SK-N-SH (cell line): ENCODE measurements at regions not wholly inside any gene's neighbourhood (a gene's known extent, or its start where the extent isn't known, plus 50 kb on each side); places are given as distances from the start of the nearest gene placed in this dataset.
"Not testable (repeated sequence)": the region's sequence is repeated elsewhere in the genome, so short reads cannot be mapped to it uniquely, and the experiment has no call there.

Experiments used
- CTCF ChIA-PET: fragments of 300-600, 350-600 bp; formaldehyde crosslinking; extraction: SDS; loops from one replicate; lab custom pipeline; 2021; lab: Yijun Ruan, JAX
- POLR2A ChIA-PET: fragments of 350-600 bp; sonication (Branson Sonifier 250); formaldehyde crosslinking; extraction: SDS; loops from one replicate; lab custom pipeline; 2020; ENCODE audit warnings: antibody characterized with exemption, inconsistent platforms; lab: Yijun Ruan, JAX
- DNase-seq: peaks from one replicate; pipeline ENCODE4 v3.0.0; 2012
- H2AFZ ChIP-seq: fragments of 200-600 bp; sonication (generic); 2 replicates; pipeline ENCODE4 v1.8.1; 2016; ENCODE audit warnings: antibody characterized with exemption, mild to moderate bottlenecking, low read depth
- H3F3A ChIP-seq: fragments of 200-600 bp; sonication (generic); replicated peaks from 2 replicates; pipeline ENCODE3; 2016; ENCODE audit warnings: antibody characterized with exemption, mild to moderate bottlenecking; ENCODE audit not compliant: insufficient read depth
- H3K27ac ChIP-seq, 2 experiments: fragments of 200-500 bp in 1 of 2; fragments of 200-600 bp in 1 of 2; sonication (Bioruptor generic) in 1 of 2; sonication (generic), shearing (Covaris generic) in 1 of 2; 2 replicates each; pipeline versions ENCODE4 v1.5.1 to v1.6.1; 2014 to 2016; ENCODE audit warnings: low read depth in 2 of 2, inconsistent platforms in 1 of 2, low read length in 1 of 2, mild to moderate bottlenecking in 1 of 2, mixed read lengths in 1 of 2
- H3K27me3 ChIP-seq: fragments of 200-600 bp; sonication (generic), shearing (Covaris generic); 2 replicates; pipeline ENCODE4 v1.6.1; 2016; ENCODE audit warnings: mixed run types; ENCODE audit not compliant: insufficient read depth
- H3K36me3 ChIP-seq, 2 experiments: fragments of 200-500 bp in 1 of 2; fragments of 200-600 bp in 1 of 2; sonication (Bioruptor generic) in 1 of 2; sonication (generic) in 1 of 2; replicated peaks in 1 of 2; 2 replicates each; pipeline versions ENCODE3 to v1.5.1; 2014 to 2016; ENCODE audit warnings: low read length in 1 of 2, mild to moderate bottlenecking in 1 of 2; ENCODE audit not compliant: insufficient read depth in 2 of 2, control insufficient read depth in 1 of 2
- H3K4me1 ChIP-seq, 2 experiments: fragments of 200-500 bp in 1 of 2; fragments of 200-600 bp in 1 of 2; sonication (Bioruptor generic) in 1 of 2; sonication (generic), shearing (Covaris generic) in 1 of 2; 2 replicates each; pipeline versions ENCODE4 v1.5.1 to v1.6.1; 2014 to 2016; ENCODE audit warnings: low read depth in 1 of 2, low read length in 1 of 2, mixed run types in 1 of 2; ENCODE audit not compliant: insufficient read depth in 2 of 2, control insufficient read depth in 1 of 2
- H3K4me2 ChIP-seq: fragments of 200-600 bp; sonication (generic), shearing (Covaris generic); 2 replicates; pipeline ENCODE4 v1.6.1; 2017; ENCODE audit warnings: mixed run types
- H3K4me3 ChIP-seq, 2 experiments: fragments of 200-500 bp in 1 of 2; fragments of 200-600 bp in 1 of 2; sonication (Bioruptor generic) in 1 of 2; sonication (generic), shearing (Covaris generic) in 1 of 2; 2 replicates each; pipeline versions ENCODE4 v1.5.1 to v1.8.1; 2014 to 2016; ENCODE audit warnings: low read depth in 2 of 2, inconsistent platforms in 1 of 2, low read length in 1 of 2, mild to moderate bottlenecking in 1 of 2, mixed read lengths in 1 of 2, moderate library complexity in 1 of 2
- H3K79me2 ChIP-seq: fragments of 200-600 bp; sonication (generic); 2 replicates; pipeline ENCODE4 v1.8.1; 2017; ENCODE audit warnings: mild to moderate bottlenecking; ENCODE audit not compliant: insufficient read depth
- H3K9ac ChIP-seq: fragments of 200-600 bp; sonication (generic); 2 replicates; pipeline ENCODE4 v1.6.1; 2017; ENCODE audit warnings: mixed run types
- H3K9me2 ChIP-seq: fragments of 200-600 bp; sonication (generic); 2 replicates; pipeline ENCODE4 v1.6.1; 2017; ENCODE audit warnings: mixed run types
- H3K9me3 ChIP-seq: fragments of 200-600 bp; sonication (generic); 2 replicates; pipeline ENCODE4 v1.6.1; 2017; ENCODE audit warnings: mixed run types, mild to moderate bottlenecking, moderate library complexity
- H4K20me1 ChIP-seq: fragments of 200-600 bp; sonication (generic); 2 replicates; pipeline ENCODE4 v1.6.1; 2017; ENCODE audit warnings: mild to moderate bottlenecking, mixed run types; ENCODE audit not compliant: insufficient read depth
- EP300 ChIP-seq, 2 experiments: IDR thresholded peaks; 2 replicates each; pipeline versions ENCODE4 v1.4.0 to v1.6.1; 2012; ENCODE audit warnings: borderline replicate concordance in 1 of 2, low read depth in 1 of 2, low read length in 1 of 2
- FOXJ3 ChIP-seq: sonication (generic); formaldehyde crosslinking; IDR thresholded peaks from 2 replicates; pipeline ENCODE4 v1.5.1; 2020; ENCODE audit warnings: mild to moderate bottlenecking, missing genetic modification reagents
- GABPA ChIP-seq: IDR thresholded peaks from 2 replicates; pipeline ENCODE4 v1.4.0; 2012; ENCODE audit warnings: low read depth, mild to moderate bottlenecking
- JUND ChIP-seq: IDR thresholded peaks from 2 replicates; pipeline ENCODE4 v1.4.0; 2012
- MXI1 ChIP-seq: IDR thresholded peaks from 2 replicates; pipeline ENCODE4 v1.6.1; 2012; ENCODE audit warnings: mild to moderate bottlenecking, low read depth, low read length, improper control_type of control experiment
- POLR2AphosphoS5 ChIP-seq: IDR thresholded peaks from 2 replicates; pipeline ENCODE4 v1.6.1; 2012; ENCODE audit warnings: low read depth, low read length
- RXRA ChIP-seq: IDR thresholded peaks from 2 replicates; pipeline ENCODE4 v1.4.0; 2012; ENCODE audit warnings: low read depth, mild to moderate bottlenecking, borderline replicate concordance
- SMC3 ChIP-seq: IDR thresholded peaks from 2 replicates; pipeline ENCODE4 v1.6.1; 2012; ENCODE audit warnings: low read depth, low read length, improper control_type of control experiment
- TEAD4 ChIP-seq: IDR thresholded peaks from 2 replicates; pipeline ENCODE4 v1.4.0; 2012; ENCODE audit warnings: mild to moderate bottlenecking, borderline replicate concordance; ENCODE audit not compliant: insufficient read depth
- WGBS: methylation state at CpG from one replicate; pipeline ENCODE4 v1.1.6; 2017; ENCODE audit warnings: low lambda C conversion rate; 5-methylcytosine and 5-hydroxymethylcytosine counted together
- TF ChIP-seq, protein P1 (sequence below): IDR thresholded peaks from 2 replicates; pipeline ENCODE4 v1.4.0; 2012; ENCODE audit warnings: low read depth, borderline replicate concordance
- TF ChIP-seq, protein P2 (sequence below): fragments of 150-350 bp; IDR thresholded peaks from 2 replicates; pipeline ENCODE4 v1.6.1; 2017; ENCODE audit warnings: antibody characterized with exemption, low read length, low read depth, borderline replicate concordance
- TF ChIP-seq, protein P3 (sequence below): IDR thresholded peaks from 2 replicates; pipeline ENCODE4; 2012
- TF ChIP-seq, protein P4 (sequence below): fragments of 150-350 bp; IDR thresholded peaks from 2 replicates; pipeline ENCODE4 v1.6.1; 2016; ENCODE audit warnings: mild to moderate bottlenecking, low read depth, low read length

DNA sequence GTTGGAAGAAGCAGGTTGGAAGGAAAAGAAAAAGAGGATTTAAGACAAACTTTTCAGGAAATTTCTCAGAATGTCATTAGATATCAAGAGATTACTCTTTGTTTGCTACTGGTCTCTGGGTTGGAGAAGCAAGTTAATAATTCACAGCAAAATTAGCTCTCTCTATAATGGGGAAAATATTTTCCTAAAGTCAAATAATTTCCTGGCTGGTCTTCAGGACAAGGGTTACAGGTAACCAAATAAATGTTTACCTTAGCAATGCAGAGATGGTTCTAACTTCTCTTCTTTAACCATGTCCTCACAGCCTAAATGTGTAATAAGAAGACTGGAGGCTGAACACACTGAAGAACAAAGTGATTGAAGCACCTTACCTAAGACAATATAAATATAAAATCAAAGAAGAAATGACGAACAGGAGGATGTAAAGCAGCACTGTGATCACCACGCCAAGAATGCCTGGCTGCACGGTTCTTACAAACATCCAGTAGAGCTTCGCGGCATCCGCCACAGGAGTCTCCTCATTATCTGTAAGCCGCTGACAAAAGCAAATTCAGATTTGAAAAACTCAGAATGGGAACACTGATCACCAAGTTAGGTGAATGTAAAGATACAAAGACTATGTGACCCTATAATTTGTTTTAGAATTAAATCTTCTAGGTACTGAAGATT, 717.5 kb downstream of the TFAP2A start:
- Histone ChIP-seq H3F3A (no peaks in the 10 kb centered on the region), H3K9me3 (no peaks in the 10 kb centered on the region), H3K27me3 (no peaks in the 10 kb centered on the region), H3K9me2 (no peaks in the 10 kb centered on the region), H3K4me3 (no peak overlapping the region), H3K9ac (no peak overlapping the region), H3K27ac (no peak overlapping the region), H4K20me1 (no peaks in the 10 kb centered on the region), H2AFZ (no peak overlapping the region), H3K4me2 (no peak overlapping the region), H3K4me1 (no peaks in the 10 kb centered on the region), H3K36me3 (no peaks in the 10 kb centered on the region), H3K79me2 (no peaks in the 10 kb centered on the region)
- no peak for DNase-seq
- ChIA-PET CTCF (interaction anchor here (0.6 kb wide), 1 partner anchor 843 kb away, joined by 3 read pairs; no protein-coding TSS in a partner anchor), POLR2A (no interaction called here)
- TF ChIP-seq, protein P1, sequence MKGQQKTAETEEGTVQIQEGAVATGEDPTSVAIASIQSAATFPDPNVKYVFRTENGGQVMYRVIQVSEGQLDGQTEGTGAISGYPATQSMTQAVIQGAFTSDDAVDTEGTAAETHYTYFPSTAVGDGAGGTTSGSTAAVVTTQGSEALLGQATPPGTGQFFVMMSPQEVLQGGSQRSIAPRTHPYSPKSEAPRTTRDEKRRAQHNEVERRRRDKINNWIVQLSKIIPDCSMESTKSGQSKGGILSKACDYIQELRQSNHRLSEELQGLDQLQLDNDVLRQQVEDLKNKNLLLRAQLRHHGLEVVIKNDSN, result no peak
- TF ChIP-seq GABPA (no peak), MXI1 (no peak), EP300 (IDR thresholded peaks at IDR 0.05; ENCODE audit: borderline replicate concordance in 1 of 2, low read depth in 1 of 2, low read length in 1 of 2) (no peak), POLR2AphosphoS5 (no peak), JUND (no peak), FOXJ3 (CRISPR knock-in tag) (no peak)
- TF ChIP-seq, protein P2, sequence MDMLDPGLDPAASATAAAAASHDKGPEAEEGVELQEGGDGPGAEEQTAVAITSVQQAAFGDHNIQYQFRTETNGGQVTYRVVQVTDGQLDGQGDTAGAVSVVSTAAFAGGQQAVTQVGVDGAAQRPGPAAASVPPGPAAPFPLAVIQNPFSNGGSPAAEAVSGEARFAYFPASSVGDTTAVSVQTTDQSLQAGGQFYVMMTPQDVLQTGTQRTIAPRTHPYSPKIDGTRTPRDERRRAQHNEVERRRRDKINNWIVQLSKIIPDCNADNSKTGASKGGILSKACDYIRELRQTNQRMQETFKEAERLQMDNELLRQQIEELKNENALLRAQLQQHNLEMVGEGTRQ, result no peak
- 3% methylated on average over 7 of the region's 7 CpGs for WGBS

DNA sequence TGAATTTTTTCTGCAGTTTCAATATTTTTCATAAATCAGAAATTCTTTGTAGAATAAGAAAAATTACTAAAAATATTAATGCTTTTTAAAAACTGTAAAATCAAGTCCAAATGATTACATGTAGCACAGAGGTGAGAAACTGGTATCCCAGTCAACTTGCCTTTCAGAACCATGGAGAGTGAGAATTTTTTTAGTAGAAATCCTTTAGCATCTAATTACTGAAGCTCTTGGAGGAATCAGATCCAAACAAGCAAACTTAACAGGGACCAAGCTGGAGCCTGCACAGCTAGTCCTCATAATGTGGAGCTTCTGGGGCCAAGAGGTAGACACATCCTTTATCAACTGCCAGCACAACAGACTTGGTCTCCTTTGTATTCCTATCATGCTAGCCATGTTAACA, 724.5 kb downstream of the TFAP2A start:
- ChIA-PET CTCF (no interaction called here), POLR2A (no interaction called here)
- H3K4me2 ChIP-seq, result no peak overlapping the region
- H3K36me3 ChIP-seq, result no peaks in the 10 kb centered on the region
- no peak overlapping the region for H3K9ac ChIP-seq
- H3K9me2 ChIP-seq, result no peaks in the 10 kb centered on the region
- no peak for DNase-seq
- H3K9me3 ChIP-seq, result no peaks in the 10 kb centered on the region
- no peak overlapping the region for H3K4me3 ChIP-seq
- no peaks in the 10 kb centered on the region for H3K79me2 ChIP-seq
- H3K4me1 ChIP-seq, result no peaks in the 10 kb centered on the region
- no peaks in the 10 kb centered on the region for H3K27me3 ChIP-seq
- H2AFZ ChIP-seq, result no peak overlapping the region
- H3K27ac ChIP-seq, result no peak overlapping the region
- H3F3A ChIP-seq, result no peaks in the 10 kb centered on the region
- TF ChIP-seq, protein P1, result no peak
- TF ChIP-seq TEAD4 (no peak), SMC3 (no peak), POLR2AphosphoS5 (no peak), RXRA (no peak)
- TF ChIP-seq, protein P3, sequence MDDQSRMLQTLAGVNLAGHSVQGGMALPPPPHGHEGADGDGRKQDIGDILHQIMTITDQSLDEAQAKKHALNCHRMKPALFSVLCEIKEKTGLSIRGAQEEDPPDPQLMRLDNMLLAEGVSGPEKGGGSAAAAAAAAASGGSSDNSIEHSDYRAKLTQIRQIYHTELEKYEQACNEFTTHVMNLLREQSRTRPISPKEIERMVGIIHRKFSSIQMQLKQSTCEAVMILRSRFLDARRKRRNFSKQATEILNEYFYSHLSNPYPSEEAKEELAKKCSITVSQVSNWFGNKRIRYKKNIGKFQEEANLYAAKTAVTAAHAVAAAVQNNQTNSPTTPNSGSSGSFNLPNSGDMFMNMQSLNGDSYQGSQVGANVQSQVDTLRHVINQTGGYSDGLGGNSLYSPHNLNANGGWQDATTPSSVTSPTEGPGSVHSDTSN, result no peak
- TF ChIP-seq, protein P4, sequence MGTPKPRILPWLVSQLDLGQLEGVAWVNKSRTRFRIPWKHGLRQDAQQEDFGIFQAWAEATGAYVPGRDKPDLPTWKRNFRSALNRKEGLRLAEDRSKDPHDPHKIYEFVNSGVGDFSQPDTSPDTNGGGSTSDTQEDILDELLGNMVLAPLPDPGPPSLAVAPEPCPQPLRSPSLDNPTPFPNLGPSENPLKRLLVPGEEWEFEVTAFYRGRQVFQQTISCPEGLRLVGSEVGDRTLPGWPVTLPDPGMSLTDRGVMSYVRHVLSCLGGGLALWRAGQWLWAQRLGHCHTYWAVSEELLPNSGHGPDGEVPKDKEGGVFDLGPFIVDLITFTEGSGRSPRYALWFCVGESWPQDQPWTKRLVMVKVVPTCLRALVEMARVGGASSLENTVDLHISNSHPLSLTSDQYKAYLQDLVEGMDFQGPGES, result no peak
- no peaks in the 10 kb centered on the region for H4K20me1 ChIP-seq

DNA sequence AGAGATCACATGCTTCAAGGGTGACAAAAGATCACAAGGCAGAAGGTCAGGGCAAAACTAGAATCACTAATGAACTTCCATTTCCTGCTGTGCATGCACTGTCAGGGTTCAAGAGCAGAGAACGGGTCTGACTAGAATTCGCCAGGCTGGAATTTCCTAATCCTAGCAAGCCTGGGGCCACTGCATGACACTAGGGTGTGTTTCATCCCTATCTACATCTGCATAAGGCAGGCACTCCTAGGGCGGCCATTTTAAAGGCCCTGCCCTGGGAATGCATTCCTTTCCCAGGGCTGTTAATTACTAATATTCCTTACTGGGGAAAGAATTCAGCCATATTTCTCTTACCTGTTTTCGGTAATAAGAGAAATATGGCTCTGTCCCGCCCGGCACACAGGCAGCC, 734.1 kb downstream of the TFAP2A start:
- H3K4me2 ChIP-seq, H3K9me3 ChIP-seq, H3K27me3 ChIP-seq, H3K36me3 ChIP-seq, CTCF ChIA-PET, H3K4me3 ChIP-seq, POLR2A ChIA-PET, H3K4me1 ChIP-seq, DNase-seq, H3K27ac ChIP-seq, H3K9me2 ChIP-seq, H4K20me1 ChIP-seq, H2AFZ ChIP-seq, H3F3A ChIP-seq, H3K79me2 ChIP-seq, H3K9ac ChIP-seq: not testable (repeated sequence)
- 21% methylated on average over 6 of the region's 6 CpGs for WGBS
